HUES6 (cell line): ENCODE measurements at regions not wholly inside any gene's neighbourhood (a gene's known extent, or its start where the extent isn't known, plus 50 kb on each side); places are given as distances from the start of the nearest gene placed in this dataset.

ENCODE experiments used
- H3K27ac ChIP-seq: 2 replicates; pipeline ENCODE4 v1.7.0; 2013; ENCODE audit warnings: low read depth, mild to moderate bottlenecking, low read length, inconsistent platforms
- H3K27me3 ChIP-seq: 2 replicates; pipeline ENCODE4 v1.6.1; 2013; ENCODE audit warnings: low read length; ENCODE audit not compliant: control insufficient read depth, insufficient read depth
- H3K36me3 ChIP-seq: 2 replicates; pipeline ENCODE4 v1.6.1; 2013; ENCODE audit warnings: low read length; ENCODE audit not compliant: control insufficient read depth, insufficient read depth
- H3K4me1 ChIP-seq: 2 replicates; pipeline ENCODE4 v1.6.1; 2013; ENCODE audit warnings: low read length; ENCODE audit not compliant: control insufficient read depth, insufficient read depth
- H3K4me3 ChIP-seq: 2 replicates; pipeline ENCODE4 v1.5.1; 2013; ENCODE audit warnings: low read depth, low read length
- H3K9ac ChIP-seq: one replicate; pipeline ENCODE4 v1.6.1; 2013; ENCODE audit warnings: mild to moderate bottlenecking, low read length
- H3K9me3 ChIP-seq: 2 replicates; pipeline ENCODE4 v1.6.1; 2013; ENCODE audit warnings: low read depth, low read length; ENCODE audit not compliant: control insufficient read depth, insufficient read depth

DNA sequence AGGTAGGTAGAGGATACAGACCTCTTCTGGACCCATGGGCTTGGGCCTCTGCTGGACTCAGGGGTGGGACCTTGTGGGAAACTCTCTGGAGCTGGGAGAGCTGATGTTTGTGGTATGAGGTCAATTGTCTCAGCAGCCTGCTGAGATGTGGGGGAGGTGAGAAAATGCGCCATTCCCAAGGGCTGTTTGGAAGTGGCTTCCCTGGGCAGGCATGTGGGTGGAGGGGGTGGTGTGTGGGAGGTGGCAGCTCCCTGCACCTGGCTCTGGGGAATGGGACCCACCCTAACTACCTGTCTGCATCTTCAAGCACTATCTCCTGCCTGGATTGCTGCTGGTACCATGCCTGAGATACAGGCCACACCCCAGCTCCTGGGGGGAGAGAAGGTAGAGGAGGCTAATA, 97.4 kb upstream of the THY1 start:
- Histone ChIP-seq H3K9ac (no peak overlapping the region), H3K27me3 (no peaks in the 10 kb centered on the region; the same call in 1 of the 2 replicates), H3K4me3 (no peak overlapping the region), H3K27ac (no peak overlapping the region), H3K4me1 (peaks cover 6% of the 10 kb centered on the region; the same call in 1 of the 2 replicates), H3K9me3 (no peaks in the 10 kb centered on the region), H3K36me3 (no peaks in the 10 kb centered on the region)

DNA sequence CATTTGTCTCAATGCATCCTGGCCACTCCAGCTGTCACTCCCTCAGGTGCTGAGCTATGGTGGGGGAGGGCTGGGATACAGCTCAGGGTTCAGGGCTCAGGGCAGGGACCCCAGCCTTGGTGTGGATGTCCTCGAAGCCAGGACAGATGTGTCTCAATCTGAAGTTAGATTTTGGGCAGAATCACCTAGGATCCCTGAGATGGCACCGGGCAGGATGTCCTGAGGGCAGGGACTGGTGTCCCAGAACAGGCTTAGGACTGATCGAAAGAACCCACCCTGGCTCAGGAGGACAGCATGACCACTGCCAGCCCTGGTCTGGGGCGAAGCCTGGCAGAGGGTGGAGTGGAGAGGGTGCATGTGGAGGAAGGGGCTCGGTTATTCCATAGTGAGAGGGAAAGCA, 96.8 kb upstream of the THY1 start:
- Histone ChIP-seq H3K36me3 (no peaks in the 10 kb centered on the region), H3K9ac (no peak overlapping the region), H3K4me3 (no peak overlapping the region), H3K9me3 (no peaks in the 10 kb centered on the region), H3K27ac (no peak overlapping the region), H3K27me3 (no peaks in the 10 kb centered on the region; the same call in 1 of the 2 replicates), H3K4me1 (peaks cover 6% of the 10 kb centered on the region; the same call in 1 of the 2 replicates)

DNA sequence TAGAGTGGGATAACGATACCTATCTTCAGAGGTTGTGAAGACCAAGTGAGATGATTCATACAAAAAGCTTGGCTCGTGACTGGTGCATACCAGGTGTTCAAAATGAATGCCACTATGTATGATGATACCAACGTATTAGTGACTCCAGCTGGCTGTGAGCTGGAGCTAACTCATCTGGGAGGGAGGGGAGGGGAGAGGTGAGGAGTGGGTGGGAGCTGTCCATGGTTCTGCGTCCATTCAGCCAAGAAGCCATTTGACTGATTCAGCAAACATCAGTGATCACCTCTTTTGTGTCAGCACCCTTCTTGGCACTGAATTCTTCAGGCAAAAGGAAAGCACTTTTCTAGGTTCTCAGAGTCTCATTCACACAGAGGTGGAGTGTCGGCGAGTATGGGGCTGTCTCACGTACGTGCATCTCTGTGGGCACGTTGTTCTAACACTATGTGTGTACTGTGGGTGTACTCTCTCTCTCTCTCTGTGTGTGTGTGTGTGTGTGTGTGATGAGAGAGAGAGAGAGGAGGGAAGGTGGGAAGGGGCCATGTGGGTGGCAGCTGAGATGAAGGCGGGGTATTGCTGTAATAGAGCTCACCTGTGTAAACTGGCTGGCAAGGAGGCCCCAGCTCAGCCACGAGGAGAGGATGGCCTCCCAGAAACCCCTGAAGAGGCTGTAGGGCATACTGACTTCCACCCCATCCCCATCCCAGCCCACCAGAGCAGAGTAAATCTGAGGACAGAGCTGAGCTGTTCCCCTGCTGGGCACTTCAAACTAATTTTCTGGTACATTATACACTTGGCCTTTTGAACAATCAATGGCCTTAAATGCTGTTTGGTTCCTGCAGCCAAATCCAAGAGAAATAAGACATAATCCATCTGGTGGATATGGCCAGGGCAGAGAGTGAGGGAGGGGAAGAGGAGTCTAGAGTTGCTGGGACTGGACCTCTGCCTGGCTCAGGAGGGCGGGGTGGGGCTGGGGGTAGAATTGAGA, 96.1 kb upstream of the THY1 start:
- Histone ChIP-seq H3K4me1 (peaks cover 6% of the 10 kb centered on the region; the same call in 1 of the 2 replicates), H3K9ac (no peak overlapping the region), H3K4me3 (no peak overlapping the region)

DNA sequence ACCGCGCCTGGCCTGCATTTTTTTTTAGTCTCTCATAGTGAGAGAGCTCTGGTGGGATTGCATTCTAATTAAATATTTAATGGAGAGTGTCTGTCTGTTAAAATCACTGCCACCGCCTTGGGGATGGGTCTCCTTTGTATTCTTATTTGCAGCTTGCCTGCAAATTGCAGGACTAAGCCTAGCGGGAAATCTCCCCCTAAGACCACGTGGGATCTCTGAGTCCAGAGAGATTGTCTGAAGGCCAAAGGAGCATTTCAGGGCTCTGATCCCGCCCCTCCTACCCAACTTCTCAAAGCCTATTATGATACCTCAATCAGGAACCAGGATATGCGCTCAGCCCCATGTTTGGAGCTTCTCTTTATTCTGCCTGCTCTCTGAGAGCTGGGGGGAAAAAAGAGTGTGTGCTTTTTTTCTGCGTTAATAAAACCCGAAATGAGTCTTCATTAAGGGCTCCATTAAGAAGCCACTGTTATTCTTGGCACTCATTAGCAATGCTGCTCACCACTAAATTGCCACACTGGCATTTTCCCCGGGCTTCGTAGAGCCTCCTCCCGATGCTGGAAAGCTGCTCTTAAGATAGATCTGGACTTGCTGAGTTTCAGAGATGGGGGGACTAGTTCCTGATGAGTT, 92.9 kb upstream of the THY1 start:
- no peak overlapping the region for H3K9ac ChIP-seq
- H3K4me1 ChIP-seq, result peaks cover 6% of the 10 kb centered on the region; the same call in 1 of the 2 replicates
- no peaks in the 10 kb centered on the region for H3K9me3 ChIP-seq

More for the DNA sequence above, 96.1 kb upstream of the THY1 start:
- no peaks in the 10 kb centered on the region for H3K27me3 ChIP-seq
- H3K27ac ChIP-seq, result no peak overlapping the region
- H3K36me3 ChIP-seq, result no peaks in the 10 kb centered on the region
- no peaks in the 10 kb centered on the region for H3K9me3 ChIP-seq

DNA sequence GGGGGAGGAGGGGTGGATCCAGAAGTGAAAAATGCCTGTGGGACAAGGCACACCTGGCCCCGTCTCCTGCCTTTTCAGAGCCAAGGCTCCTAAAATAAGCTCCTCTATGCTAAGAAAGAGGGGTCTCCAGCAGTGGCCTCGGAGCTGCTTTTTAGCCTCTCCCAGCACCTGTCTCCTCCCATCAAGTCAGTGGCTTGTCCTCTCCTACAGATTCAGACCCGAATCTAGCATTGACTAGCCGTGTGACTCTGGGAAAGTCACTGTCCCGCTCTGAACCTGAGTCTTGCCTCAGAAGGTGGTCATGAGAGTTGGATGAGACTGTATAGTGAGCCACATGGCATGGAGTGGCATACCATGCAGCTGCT, 90.8 kb upstream of the THY1 start:
- no peak overlapping the region for H3K27ac ChIP-seq
- H3K27me3 ChIP-seq, result peaks cover 5% of the 10 kb centered on the region; the same call in 1 of the 2 replicates
- H3K4me1 ChIP-seq, result no peaks in the 10 kb centered on the region
- no peak overlapping the region for H3K4me3 ChIP-seq
- peaks cover 7% of the 10 kb centered on the region for H3K9me3 ChIP-seq
- H3K36me3 ChIP-seq, result no peaks in the 10 kb centered on the region
- no peak overlapping the region for H3K9ac ChIP-seq

More for the DNA sequence above, 92.9 kb upstream of the THY1 start:
- Histone ChIP-seq H3K27ac (no peak overlapping the region), H3K27me3 (peaks cover 5% of the 10 kb centered on the region; the same call in 1 of the 2 replicates), H3K4me3 (no peak overlapping the region), H3K36me3 (no peaks in the 10 kb centered on the region)

DNA sequence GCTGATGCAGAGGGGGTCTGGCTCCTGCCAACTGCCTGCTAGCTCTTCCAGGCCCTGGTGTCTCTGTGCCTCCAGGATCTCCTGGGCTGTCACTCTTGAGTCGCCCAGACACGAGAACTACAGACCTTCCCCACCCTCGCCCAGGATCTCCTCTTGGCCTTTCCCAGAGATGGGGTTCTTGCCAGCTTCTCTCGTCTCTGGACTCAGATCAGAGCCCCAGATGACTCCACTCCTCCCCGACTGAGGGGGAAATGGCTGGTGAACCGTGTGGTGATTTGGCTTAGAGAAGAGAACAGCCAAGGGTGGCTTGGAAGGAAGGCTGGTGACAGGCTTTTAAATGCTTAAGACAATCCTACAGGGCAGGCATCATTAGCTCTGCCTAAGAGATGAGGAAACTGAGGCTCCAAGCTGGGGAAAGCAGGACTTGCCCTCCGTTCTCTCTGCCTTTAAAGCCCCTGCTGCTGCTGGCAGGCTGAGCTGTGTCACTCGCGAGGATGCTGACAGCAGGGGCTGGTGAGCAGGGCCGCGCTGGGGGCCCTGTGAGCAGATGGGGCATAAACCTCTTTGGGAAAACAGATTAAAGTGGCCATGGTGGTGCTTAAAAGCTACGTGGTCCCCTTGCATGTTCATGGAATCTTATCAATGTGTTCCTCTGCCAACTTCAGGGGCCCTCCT, 90.3 kb upstream of the THY1 start:
- peaks cover 5% of the 10 kb centered on the region; the same call in 1 of the 2 replicates for H3K27me3 ChIP-seq
- peaks cover 8% of the 10 kb centered on the region for H3K9me3 ChIP-seq
- H3K4me3 ChIP-seq, result no peak overlapping the region
- H3K9ac ChIP-seq, result no peak overlapping the region
- H3K27ac ChIP-seq, result no peak overlapping the region
- no peaks in the 10 kb centered on the region for H3K4me1 ChIP-seq
- no peaks in the 10 kb centered on the region for H3K36me3 ChIP-seq

DNA sequence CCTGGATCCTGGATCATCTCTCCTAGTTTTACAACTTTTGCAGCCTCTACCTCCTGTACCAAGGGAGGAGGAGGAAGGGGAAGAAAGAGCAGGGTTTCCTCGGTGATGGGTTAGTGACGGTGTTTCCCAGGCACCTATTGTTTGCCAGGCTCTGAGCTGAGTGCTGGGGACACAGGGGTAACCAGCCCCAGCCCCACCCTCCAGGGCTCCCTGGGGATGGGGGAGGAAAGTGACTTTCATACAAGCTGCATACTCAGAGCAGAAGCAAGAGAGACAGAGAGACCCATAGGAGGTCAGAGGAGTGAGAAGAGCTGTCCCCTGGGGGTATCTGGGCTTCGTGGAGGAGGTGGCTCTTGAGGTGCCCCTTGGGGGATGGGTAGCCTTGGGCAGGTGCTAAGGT, 89.4 kb upstream of the THY1 start:
- H3K9me3 ChIP-seq, result peaks cover 8% of the 10 kb centered on the region
- H3K36me3 ChIP-seq, result no peaks in the 10 kb centered on the region
- no peak overlapping the region for H3K9ac ChIP-seq
- no peak overlapping the region for H3K27ac ChIP-seq
- H3K4me3 ChIP-seq, result no peak overlapping the region
- H3K4me1 ChIP-seq, result no peaks in the 10 kb centered on the region
- peaks cover 5% of the 10 kb centered on the region; the same call in 1 of the 2 replicates for H3K27me3 ChIP-seq

DNA sequence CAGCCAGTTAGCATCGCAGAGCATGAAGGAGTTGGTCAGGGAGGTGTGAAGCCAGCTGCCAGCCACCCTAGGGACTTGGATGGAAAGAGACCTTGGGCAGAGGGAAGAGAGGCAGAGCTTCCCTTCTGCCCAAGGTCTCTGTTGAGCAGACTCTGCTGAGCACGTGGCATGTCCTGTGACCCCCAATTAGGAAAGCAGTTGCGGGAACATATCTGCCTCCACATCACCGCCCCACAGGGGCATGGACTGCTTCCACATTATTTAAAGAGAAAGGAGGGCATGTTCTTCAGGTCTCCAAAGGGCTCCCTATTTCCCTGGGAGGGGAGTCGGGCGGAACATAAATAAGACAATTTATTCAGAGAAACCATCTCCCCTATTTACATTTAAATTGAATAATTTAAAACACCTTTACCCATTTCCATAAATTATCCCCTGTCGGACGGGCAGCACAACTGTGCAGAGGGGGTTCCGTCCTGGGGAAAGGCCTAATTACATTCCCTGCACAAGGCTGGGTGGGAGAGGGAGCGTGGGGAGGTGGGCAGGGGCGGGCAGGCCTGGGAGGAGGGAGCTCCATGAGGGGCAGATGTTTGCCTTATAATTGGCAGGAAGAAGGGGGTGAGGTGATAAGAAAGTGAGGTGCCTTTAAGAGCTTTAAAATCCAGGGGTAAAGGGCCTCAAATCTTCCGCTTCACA, 88.8 kb upstream of the THY1 start:
- Histone ChIP-seq H3K27me3 (peaks cover 5% of the 10 kb centered on the region; the same call in 1 of the 2 replicates), H3K9me3 (peaks cover 8% of the 10 kb centered on the region), H3K4me1 (no peaks in the 10 kb centered on the region), H3K27ac (no peak overlapping the region), H3K9ac (no peak overlapping the region), H3K4me3 (no peak overlapping the region), H3K36me3 (no peaks in the 10 kb centered on the region)

DNA sequence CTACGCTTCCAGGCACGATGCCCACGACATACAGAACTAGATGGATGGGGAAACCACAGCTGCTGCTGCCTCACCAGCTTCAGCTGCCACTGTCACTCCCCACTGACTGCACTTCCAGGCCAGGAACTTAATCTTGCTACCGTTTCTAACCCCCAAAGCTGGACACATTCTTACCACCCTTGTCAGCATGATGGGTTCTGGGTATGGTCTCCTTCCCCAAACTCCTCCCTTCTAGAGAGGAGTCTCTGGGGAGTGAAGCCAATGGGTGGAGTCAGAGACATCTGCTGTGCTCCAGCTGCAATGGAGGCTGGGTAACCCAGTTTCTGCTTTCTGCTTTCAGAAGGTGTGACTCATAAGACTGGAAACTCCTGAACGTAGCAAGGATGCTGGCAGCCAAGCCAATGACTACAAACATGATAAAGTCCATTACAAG, 87.0 kb upstream of the THY1 start:
- Histone ChIP-seq H3K4me1 (no peaks in the 10 kb centered on the region), H3K27ac (no peak overlapping the region), H3K36me3 (no peaks in the 10 kb centered on the region), H3K4me3 (no peak overlapping the region), H3K9me3 (peaks cover 8% of the 10 kb centered on the region), H3K9ac (no peak overlapping the region), H3K27me3 (peaks cover 5% of the 10 kb centered on the region; the same call in 1 of the 2 replicates)

DNA sequence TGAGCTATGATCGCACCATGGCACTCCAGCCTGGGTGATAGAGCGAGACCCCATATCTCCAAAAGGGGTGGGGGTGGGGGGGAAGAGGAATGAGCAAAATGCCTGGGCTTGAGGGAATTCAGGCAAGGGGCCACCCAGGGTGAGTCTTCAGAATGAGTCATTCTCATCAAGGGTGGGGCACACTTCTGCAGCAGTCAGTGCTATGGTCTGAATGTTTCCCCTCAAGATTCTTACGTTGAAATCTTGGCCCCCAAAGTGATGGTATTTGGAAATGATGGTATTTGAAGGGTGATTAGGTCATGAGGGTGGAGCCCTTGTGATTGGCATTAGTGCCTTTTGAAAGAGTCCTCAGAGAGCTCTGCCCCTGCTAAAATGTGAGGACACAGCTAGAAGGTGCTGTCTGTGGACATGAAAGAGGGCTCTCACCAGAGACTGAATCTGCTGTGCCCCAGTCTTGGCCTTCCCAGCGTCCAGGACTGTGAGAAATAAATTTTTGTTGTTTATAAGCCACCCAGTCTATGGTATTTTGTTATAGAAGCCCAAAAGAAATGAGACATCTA, 86.4 kb upstream of the THY1 start:
- no peaks in the 10 kb centered on the region for H3K4me1 ChIP-seq
- H3K4me3 ChIP-seq, result no peak overlapping the region
- H3K27me3 ChIP-seq, result peaks cover 5% of the 10 kb centered on the region; the same call in 1 of the 2 replicates
- peaks cover 8% of the 10 kb centered on the region for H3K9me3 ChIP-seq
- no peak overlapping the region for H3K27ac ChIP-seq
- H3K36me3 ChIP-seq, result no peaks in the 10 kb centered on the region
- no peak overlapping the region for H3K9ac ChIP-seq
